Tibial nerve (tissue), 4 donors: ENCODE measurements at regions not wholly inside any gene's neighbourhood (a gene's known extent, or its start where the extent isn't known, plus 50 kb on each side); places are given as distances from the start of the nearest gene placed in this dataset.

Experiments
- DNase-seq, 2 donors: peaks; one replicate each; pipeline ENCODE4 v3.0.0-alpha.2; 2019; ENCODE audit warnings: low spot score in 2 of 2
- H3K27ac ChIP-seq, 4 donors: fragments of 200-600 bp; sonication (generic) in 3 of 4; one replicate each; pipeline ENCODE4 v1.5.1; 2017 to 2019; ENCODE audit warnings: mild to moderate bottlenecking in 1 of 4
- H3K27me3 ChIP-seq, 2 donors: fragments of 200-600 bp; sonication (generic) in 1 of 2; one replicate each; pipeline versions ENCODE4 v1.5.1 to v1.6.0; 2017 to 2019
- H3K36me3 ChIP-seq, 3 donors: fragments of 200-600 bp; sonication (generic); one replicate each; pipeline ENCODE4 v1.5.1; 2018 to 2019
- H3K4me1 ChIP-seq, 4 donors: fragments of 200-600 bp; sonication (generic) in 3 of 4; one replicate each; pipeline ENCODE4 v1.5.1; 2017 to 2019
- H3K4me3 ChIP-seq, 4 donors: fragments of 200-600 bp; sonication (generic) in 3 of 4; one replicate each; pipeline ENCODE4 v1.5.1; 2017 to 2019; ENCODE audit warnings: mild to moderate bottlenecking in 1 of 4, moderate library complexity in 1 of 4
- H3K9me3 ChIP-seq, 4 donors: fragments of 200-600 bp; sonication (generic) in 3 of 4; one replicate each; pipeline ENCODE4 v1.5.1; 2017 to 2019
- EP300 ChIP-seq, 2 donors: sonication (generic); formaldehyde crosslinking; IDR thresholded peaks; one replicate each; pipeline ENCODE4 v1.6.1; 2017; ENCODE audit warnings: antibody characterized with exemption in 2 of 2, mild to moderate bottlenecking in 1 of 2
- POLR2A ChIP-seq, 2 donors: fragments of 450-650 bp; IDR thresholded peaks; one replicate each; pipeline ENCODE4 v1.6.1; 2017; ENCODE audit warnings: antibody characterized with exemption in 2 of 2, mild to moderate bottlenecking in 2 of 2, moderate library complexity in 2 of 2
- WGBS, 2 donors: methylation state at CpG; one replicate each; pipeline ENCODE4 v1.1.5; 2018; 5-methylcytosine and 5-hydroxymethylcytosine counted together
- TF ChIP-seq, protein P1 (sequence below), 5 experiments: fragments of 200-600 bp in 3 of 5; fragments of 450-650 bp in 2 of 5; sonication (generic) in 3 of 5; IDR thresholded peaks; one replicate each; pipeline ENCODE4 v1.5.1; 2016 to 2019; ENCODE audit warnings: antibody characterized with exemption in 5 of 5, mild to moderate bottlenecking in 3 of 5, moderate library complexity in 2 of 5

DNA sequence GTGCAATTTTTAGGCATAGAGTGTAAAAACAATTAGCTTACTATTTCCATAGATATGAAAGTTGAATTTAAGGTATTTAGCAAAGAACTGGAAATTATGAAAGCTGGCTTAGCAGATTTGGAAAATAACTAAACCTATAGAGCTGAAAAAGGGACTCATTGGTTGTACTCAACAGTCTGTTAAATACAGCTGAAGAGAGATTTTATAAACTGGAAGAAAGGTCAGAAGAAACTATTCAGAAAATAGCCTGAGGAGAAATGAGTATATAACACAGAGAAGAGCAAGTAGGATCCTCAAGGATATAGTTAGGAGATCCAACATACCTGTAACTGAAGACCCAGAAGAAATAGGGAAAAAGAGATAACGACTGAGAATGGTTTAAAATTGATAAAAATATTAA lies 97.6 kb upstream of the SLIT3 start:
- Histone ChIP-seq H3K27me3 (no peaks in the 10 kb centered on the region), H3K27ac (no peak overlapping the region), H3K4me3 (no peak overlapping the region), H3K4me1 (no peaks in the 10 kb centered on the region), H3K36me3 (no peaks in the 10 kb centered on the region), H3K9me3 (peaks cover 0 to 8% (median 0%) of the 10 kb centered on the region in 4 donors)
- TF ChIP-seq EP300 (IDR thresholded peaks at IDR 0.05) (no peak), POLR2A (IDR thresholded peaks at IDR 0.05) (no peak)
- TF ChIP-seq, protein P1, sequence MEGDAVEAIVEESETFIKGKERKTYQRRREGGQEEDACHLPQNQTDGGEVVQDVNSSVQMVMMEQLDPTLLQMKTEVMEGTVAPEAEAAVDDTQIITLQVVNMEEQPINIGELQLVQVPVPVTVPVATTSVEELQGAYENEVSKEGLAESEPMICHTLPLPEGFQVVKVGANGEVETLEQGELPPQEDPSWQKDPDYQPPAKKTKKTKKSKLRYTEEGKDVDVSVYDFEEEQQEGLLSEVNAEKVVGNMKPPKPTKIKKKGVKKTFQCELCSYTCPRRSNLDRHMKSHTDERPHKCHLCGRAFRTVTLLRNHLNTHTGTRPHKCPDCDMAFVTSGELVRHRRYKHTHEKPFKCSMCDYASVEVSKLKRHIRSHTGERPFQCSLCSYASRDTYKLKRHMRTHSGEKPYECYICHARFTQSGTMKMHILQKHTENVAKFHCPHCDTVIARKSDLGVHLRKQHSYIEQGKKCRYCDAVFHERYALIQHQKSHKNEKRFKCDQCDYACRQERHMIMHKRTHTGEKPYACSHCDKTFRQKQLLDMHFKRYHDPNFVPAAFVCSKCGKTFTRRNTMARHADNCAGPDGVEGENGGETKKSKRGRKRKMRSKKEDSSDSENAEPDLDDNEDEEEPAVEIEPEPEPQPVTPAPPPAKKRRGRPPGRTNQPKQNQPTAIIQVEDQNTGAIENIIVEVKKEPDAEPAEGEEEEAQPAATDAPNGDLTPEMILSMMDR (IDR thresholded peaks at IDR 0.05): no peak
- 86% methylated on average over 1 of the region's 1 CpG for WGBS, 2 donors
- no peak for DNase-seq

- H3K27me3 ChIP-seq: no peaks in the 10 kb centered on the region
- H3K4me1 ChIP-seq: no peaks in the 10 kb centered on the region
- 81 to 85% methylated on average over 1 of the region's 1 CpG for WGBS, 2 donors
- TF ChIP-seq, protein P1 (IDR thresholded peaks at IDR 0.05): no peak
- TF ChIP-seq POLR2A (IDR thresholded peaks at IDR 0.05) (no peak), EP300 (IDR thresholded peaks at IDR 0.05) (no peak)
- H3K27ac ChIP-seq: no peak overlapping the region
- H3K9me3 ChIP-seq: peaks cover 0 to 8% (median 0%) of the 10 kb centered on the region in 4 donors
- no peaks in the 10 kb centered on the region for H3K36me3 ChIP-seq
- no peak for DNase-seq
- no peak overlapping the region for H3K4me3 ChIP-seq
Observed at GRCh38 chr5:169395136-169395535, 94.2 kb upstream of the SLIT3 start.

DNA sequence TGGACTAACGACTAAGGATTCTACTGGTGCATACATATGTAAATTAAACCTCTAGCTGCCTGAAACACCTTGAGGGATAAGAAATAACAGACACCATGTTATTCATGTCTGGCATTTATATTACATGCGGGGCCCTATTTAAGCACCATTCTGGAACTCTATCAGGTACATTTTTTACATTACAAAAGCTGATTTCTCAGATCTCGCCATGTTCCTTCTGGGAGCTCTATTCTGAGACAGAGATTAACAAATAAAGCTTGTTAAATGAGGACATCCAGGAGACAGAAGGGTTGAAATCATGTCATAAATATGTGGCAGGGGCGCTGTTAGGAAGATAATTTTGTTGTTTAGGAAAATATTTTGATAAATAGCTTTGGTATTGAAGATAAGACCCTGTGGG lies 93.4 kb upstream of the SLIT3 start:
- TF ChIP-seq POLR2A (IDR thresholded peaks at IDR 0.05) (no peak), EP300 (IDR thresholded peaks at IDR 0.05) (no peak)
- TF ChIP-seq, protein P1 (IDR thresholded peaks at IDR 0.05): no peak
- 76 to 86% methylated on average over 4 of the region's 4 CpGs for WGBS, 2 donors
- no peaks in the 10 kb centered on the region for H3K27me3 ChIP-seq
- H3K4me1 ChIP-seq: no peaks in the 10 kb centered on the region
- no peak for DNase-seq
- H3K36me3 ChIP-seq: no peaks in the 10 kb centered on the region
- peaks cover 0 to 8% (median 0%) of the 10 kb centered on the region in 4 donors for H3K9me3 ChIP-seq
- no peak overlapping the region for H3K27ac ChIP-seq
- no peak overlapping the region for H3K4me3 ChIP-seq

GRCh38 chr5:169393907-169394306 lies 93.0 kb upstream of the SLIT3 start:
- H3K27ac ChIP-seq: no peak overlapping the region
- H3K36me3 ChIP-seq: no peaks in the 10 kb centered on the region
- peaks cover 0 to 8% (median 0%) of the 10 kb centered on the region in 4 donors for H3K9me3 ChIP-seq
- no peak overlapping the region for H3K4me3 ChIP-seq
- no peaks in the 10 kb centered on the region for H3K27me3 ChIP-seq
- 77 to 81% methylated on average over 1 of the region's 1 CpG for WGBS, 2 donors
- no peaks in the 10 kb centered on the region for H3K4me1 ChIP-seq
- TF ChIP-seq, protein P1 (IDR thresholded peaks at IDR 0.05): no peak
- TF ChIP-seq EP300 (IDR thresholded peaks at IDR 0.05): no peak
- TF ChIP-seq POLR2A (IDR thresholded peaks at IDR 0.05): no peak
- no peak for DNase-seq

- no peak for DNase-seq
- Histone ChIP-seq H3K36me3 (no peaks in the 10 kb centered on the region), H3K27ac (no peak overlapping the region), H3K4me1 (no peaks in the 10 kb centered on the region), H3K27me3 (no peaks in the 10 kb centered on the region), H3K4me3 (no peak overlapping the region), H3K9me3 (no peaks in the 10 kb centered on the region)
- TF ChIP-seq, protein P1 (IDR thresholded peaks at IDR 0.05): no peak
- TF ChIP-seq POLR2A (IDR thresholded peaks at IDR 0.05): no peak
- no peak for TF ChIP-seq EP300 (IDR thresholded peaks at IDR 0.05)
Observed at GRCh38 chr5:169390265-169390664, 89.3 kb upstream of the SLIT3 start.
